Fibroblast of peridontal ligament (primary cell): ENCODE measurements at regions not wholly inside any gene's neighbourhood (a gene's known extent, or its start where the extent isn't known, plus 50 kb on each side); places are given as distances from the start of the nearest gene placed in this dataset.
"Not testable (repeated sequence)": the region's sequence is repeated elsewhere in the genome, so short reads cannot be mapped to it uniquely, and the experiment has no call there.

Experiments used
- DNase-seq: peaks from one replicate; pipeline ENCODE4 v3.0.0-alpha.2; 2010; ENCODE audit errors: extremely low read depth

DNA sequence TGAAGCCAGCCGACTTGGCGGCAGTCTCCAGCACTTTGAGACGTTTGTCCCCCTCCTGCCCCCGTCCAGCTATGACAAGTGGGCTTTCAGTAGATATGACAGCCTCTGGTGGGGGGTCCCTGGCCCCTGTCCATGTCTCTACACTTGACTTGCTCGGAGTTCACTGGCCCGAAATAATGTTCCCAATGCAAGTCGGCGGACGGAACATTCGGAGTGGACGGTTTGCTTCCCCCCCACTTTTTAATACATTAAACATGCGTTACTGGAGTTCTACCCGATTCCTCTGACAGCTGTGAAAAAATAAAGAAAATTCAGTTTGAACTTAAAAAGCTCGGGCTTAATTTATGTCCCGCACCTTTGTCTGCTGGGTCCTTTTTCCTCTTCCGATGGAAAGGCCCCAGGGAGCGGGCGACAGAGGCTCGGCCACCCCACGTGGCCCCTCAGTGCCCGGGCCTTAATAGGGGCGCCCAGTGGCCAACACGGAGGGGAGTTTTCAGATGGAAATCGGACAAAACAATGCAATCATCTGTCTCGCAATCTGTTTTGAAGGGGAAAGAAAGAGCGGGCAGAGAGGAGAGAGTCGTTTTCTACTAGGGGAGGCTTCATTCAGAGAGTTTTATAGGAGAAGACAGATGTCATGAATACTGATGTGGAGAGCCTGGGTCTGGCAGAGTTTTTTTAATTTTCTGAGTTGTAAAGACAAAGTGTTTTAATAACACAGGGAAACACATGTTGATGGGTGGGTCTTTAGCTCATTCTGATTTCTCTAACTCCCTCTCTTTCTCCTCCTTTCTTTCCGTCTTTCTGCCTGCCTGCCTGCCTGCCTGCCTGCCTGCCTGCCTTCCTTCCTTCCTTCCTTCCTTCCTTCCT lies 50.2 kb downstream of the SMIM38 start:
- DNase-seq = no peak

DNA sequence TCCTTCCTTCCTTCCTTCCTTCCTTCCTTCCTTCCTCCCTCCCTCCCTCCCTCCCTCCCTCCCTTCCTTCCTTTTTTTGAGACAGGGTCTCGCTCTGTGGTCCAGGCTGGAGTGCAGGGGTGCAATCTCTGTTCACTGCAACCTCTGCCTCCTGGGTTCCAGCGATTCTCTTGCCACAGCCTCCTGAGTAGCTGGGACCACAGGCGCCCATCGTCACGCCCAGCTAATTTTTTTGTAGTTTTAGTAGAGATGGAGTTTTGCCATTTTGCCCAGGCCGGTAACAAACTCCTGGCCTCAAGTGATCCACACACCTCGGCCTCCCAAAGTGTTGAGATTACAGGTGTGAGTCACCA lies 50.9 kb downstream of the SMIM38 start:
- not testable (repeated sequence) for DNase-seq

DNA sequence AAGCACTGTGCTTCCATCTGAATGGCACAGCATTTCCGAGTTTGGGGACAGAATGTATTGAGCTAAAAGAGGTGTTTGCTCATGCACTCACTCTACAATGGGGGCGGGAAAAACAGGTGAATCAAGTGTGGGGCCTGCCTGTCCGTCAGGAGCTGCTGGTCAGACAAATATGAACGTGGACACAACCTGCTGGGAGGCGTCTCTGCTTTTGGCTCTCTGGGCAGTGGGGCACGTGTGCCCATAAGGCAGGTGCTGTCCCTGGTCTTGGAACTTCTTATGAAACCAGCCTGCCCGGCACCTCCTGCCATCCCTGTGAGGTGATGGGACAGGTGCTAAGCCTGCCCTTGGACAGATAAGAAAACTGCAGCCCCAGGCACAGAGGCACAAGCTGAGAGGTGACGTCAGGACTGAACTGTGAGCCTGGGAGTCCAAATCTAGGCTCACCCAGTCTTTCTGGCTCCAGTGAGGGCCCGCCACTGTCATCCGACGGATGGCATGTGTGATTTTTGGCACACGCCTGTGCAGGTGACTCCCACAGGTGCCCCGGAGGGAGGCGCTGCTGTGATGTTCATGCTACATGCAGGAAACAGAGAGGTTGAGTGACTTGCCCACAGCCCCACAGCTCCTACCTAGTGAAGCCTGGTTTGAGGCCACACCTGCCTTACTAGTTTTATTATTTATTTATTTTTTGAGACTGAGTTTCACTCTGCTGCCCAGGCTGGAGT lies 51.6 kb downstream of the SMIM38 start:
- no peak for DNase-seq

DNA sequence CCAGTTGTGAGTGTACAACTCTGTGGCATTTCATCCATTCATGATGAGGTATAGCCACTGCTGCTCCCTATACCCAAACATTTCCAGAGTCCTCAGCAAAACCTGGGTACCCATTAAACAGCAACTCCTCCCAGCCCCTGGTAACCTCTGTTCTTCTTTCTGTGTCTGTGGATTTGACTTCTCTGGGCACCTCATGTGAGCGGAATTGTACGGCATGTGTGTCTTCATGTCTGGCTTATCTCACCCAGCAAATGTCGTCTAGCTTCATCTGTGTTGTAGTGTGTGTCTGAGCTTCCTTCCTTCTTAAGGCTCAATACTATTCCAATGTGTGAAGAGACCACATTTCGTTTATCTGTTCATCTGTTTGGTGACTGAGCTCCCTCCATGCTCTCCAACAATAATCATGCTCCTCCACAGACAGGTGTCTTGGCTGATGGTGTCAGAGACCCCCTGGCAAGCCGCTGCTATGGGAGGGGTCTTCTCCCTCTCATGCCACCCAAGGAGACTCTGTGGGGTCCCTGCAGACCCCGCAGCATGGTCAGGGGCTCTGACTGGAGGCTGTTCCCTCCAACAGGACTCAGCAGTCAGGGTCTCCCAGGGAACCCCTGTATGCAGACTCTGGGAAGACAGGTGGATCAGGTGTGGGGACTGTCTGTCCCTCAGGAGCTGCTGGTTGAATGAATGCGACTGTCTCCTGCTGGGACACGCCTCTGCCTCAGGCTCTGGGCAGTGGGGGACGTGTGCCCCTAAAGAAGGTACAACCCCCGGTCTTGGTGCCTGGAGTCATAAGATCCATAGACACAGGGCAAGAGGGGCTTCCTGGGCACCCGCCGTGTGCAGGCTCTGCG lies 52.7 kb downstream of the SMIM38 start:
- DNase-seq = no peak

DNA sequence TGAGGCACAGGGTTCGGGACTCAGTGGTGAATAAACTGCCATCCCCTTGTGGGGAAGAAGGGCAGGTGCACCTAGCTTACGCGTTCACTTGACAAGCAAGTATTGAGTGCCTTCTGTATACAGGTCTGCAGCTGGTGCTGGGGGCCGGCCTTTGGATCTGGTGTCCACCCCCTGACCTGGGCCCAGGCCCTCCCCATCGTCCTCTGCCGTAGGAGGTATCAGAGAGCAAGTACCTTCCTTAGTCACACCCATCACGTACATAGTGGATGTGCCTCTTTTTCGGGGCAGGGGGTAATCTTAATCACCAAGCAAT lies 53.3 kb downstream of the SMIM38 start:
- DNase-seq = no peak

GRCh38 chr11:69209421-69210309 lies 53.9 kb downstream of the SMIM38 start:
- no peak for DNase-seq

DNA sequence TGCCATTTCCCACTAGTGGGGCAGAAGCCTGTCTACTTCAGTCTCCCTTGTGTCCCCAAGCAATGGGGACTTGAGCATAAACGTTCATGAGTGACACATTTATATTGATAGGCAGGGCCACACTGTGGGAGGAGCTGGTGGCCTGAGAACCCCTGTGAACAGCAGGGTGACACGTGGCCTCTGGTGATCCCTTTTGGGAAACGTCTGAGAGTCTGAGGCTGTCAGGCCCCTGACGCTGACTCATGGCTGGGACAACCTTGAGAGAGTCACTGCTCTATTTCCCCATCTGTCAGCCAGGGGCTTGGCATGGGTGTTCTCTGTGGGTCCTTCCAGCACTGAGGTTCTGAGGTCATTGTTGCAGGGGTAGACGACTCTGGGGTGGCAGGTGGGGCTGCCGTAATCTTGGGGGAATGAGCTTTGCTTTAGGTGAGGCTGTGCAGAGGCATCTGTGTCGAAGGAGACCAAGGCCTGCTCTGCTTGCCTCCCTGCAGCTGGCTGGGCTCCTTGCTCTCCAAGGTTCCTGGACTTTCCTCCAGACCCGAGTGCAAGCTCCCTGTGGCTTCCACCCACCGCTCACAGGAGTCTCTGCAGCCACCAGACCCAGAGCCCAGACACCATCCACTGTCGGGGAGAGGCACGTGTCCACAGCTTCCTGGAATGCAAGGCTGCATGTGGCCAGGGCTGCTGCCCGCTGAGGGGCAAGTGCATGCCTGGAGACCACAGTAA lies 54.7 kb downstream of the SMIM38 start:
- no peak for DNase-seq

DNA sequence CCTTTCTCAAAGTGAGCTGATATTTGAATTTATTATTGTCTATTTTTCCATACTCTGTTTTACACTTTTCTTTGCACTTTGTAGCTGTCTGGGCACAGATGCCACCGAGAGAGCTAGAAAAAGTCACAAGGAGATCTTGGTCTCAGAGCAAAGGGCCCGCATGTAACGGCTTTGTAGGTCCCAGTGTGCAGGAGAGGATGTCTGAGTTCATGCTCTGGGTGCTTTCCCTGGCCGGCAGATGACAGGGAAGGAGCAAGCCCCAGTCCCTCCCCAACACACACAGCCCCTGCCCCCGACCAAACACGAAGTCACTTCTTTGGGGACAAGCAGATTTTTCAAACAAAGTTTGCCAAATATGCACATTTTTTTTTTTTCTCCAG lies 55.8 kb downstream of the SMIM38 start:
- DNase-seq = no peak

- peak; percentile 5 for DNase-seq
Measured at GRCh38 chr11:69211920-69212797, 56.4 kb downstream of the SMIM38 start.

DNA sequence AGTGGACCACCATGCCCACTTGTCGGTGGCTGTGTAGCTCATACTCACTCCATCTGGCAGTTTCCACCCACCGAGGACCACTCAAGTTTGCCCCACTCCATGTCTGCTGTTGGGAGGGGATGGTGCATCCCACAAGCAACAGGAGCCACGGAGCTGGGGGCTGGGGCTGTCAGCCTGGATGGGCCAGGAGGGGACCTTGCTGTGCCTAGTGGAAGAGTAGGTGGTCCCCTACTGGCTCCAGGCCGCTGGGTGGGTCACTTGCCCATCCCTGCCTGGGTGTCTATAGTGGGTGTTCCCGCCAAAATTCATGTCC lies 57.0 kb downstream of the SMIM38 start:
- DNase-seq = no peak

DNA sequence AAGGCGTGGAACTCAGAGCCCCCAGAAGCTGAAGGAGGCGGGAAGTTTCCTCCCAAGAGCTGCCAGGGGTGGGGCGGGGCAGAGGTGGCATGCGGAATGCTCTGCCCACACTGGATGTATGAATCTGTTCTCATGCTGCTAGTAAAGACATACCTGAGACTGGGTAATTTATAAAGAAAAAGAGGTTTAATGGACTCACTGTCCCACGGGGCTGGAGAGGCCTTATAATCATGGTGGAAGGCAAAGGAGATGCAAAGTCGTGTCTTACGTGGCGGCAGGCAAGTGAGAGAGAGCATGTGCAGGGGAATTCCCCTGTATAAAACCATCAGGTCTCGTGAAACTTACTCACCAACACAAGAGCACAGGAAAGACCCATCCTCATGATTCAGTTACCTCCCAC lies 57.6 kb downstream of the SMIM38 start:
- DNase-seq = no peak

DNA sequence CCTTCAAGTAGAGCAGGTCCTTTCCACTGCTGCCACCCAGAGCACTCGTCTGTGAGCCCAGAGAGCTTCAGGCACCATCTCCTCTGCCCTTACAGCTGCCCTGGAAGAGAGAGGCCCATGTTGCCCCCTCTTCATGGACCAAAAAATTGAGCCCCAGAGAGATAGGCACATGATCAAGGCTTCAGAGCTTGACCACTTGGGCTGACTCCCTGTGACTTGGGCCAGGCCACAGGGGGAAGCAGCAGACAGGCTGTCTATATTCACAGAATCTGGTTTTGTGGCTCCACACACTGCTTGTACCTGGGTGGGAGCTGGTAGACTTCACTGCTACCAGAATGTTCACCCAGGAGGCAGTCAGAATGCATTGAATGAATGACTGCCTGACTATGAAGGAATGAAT lies 58.2 kb downstream of the SMIM38 start:
- no peak for DNase-seq

DNA sequence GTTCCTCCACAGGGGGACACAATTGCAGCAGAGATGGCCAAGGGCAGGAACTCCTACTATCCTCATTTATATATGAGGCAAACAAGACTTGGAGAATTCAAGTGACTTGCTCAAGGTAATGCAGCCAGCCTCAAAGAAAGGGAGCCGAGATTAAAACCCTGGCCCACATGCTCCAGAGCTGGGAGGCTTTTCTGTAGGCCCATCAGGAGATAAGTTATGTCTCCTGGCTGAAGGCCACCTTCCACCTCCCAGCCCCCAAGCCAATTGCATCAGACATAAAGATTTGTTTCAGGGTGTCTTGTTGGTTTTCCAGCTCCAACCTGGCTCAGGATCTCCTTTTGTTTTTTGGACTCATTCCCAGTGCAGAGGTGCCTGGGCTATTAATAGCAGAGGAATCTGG lies 59.5 kb downstream of the SMIM38 start:
- no peak for DNase-seq

- peak; percentile 40 for DNase-seq
Measured at GRCh38 chr11:69215784-69216415, 60.2 kb downstream of the SMIM38 start.

- DNase-seq = no peak
Measured at GRCh38 chr11:69216647-69217051, 60.9 kb downstream of the SMIM38 start.

DNA sequence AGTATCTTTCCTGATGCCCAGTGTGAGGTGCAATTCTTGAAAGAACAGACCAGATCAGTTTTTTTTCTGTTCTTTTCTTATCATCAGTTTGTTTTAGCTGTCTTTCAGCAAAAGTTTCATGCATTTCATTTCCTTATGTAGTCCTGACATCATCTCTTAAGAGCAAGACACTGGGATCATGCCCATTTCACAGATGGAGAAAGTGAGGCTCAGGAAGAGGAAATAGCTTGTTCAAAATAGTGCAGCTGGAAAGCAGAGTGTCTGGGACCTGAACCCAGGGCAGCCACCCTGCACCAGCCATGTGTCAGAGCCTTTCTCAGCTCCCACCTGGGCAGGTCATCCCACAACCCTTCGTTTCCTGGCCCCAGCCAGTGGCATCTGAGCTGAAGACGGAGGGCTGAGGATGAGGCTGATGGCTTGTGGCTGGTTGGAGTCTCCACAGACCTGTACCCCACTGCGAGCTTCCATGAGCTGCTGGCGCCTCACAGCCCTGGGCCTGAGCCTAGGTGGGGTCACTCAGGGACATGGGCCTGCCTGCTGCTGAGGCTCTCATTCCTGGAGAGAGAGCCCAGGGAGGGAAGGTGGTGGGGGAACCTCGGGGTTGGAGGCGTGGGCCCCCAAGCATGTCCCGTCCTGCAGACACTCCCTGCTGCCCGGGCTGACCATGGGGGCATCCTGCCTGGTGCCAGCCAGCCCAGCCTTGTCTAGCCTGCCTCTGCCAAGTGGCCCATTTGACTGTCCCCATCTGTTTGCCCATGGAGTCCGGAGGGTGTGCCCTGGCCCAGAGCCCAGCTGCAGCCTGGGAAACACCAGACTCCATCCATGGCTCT lies 61.8 kb downstream of the SMIM38 start:
- DNase-seq = no peak

GRCh38 chr11:69218271-69218682 lies 62.5 kb downstream of the SMIM38 start:
- DNase-seq = no peak

DNA sequence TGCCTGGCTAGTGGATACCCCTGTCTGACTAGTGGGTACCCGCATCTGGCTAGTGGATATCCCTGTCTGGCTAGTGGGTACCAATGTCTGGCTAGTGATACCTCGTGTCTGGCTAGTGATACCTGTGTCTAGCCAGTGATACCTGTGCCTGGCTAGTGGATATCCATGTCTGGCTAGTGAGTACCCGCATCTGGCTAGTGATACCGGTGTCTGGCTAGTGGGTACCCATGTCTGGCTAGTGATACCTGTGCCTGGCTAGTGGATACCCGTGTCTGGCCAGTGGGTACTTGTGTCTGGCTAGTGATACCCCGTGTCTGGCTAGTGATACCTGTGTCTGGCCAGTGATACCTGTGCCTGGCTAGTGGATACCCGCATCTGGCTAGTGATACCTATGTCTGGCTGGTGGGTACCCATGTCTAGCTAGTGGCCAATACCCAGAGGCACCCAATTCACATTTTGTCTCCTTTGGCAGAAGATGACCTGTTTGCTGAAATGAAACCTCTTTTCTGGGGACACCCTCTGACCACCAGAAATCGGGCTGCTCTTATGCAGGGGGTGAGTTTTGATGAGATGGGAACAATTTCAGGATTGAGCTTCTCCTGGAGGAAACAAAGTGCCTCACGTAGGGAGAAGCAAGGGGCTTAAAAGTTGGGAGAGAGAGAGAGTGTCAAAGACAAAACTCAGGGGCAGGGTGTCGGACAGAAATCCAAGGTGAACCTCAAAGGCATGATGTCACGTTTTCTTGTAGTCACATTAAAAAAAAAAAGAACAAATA lies 63.4 kb downstream of the SMIM38 start:
- no peak for DNase-seq
